Hepatocyte (in vitro differentiated cells): ENCODE measurements at regions not wholly inside any gene's neighbourhood (a gene's known extent, or its start where the extent isn't known, plus 50 kb on each side); places are given as distances from the start of the nearest gene placed in this dataset.
A peak's percentile ranks its signal among the peaks of the same experiment; 100 is the strongest.

Source experiments
- DNase-seq: peaks from one replicate; pipeline ENCODE4 v3.0.0-alpha.2; 2016; ENCODE audit warnings: low spot score
- H2AFZ ChIP-seq: fragments of 200-600 bp; sonication (generic); 2 replicates; pipeline ENCODE4 v1.6.0; 2016; ENCODE audit warnings: antibody characterized with exemption, mild to moderate bottlenecking
- H3K27ac ChIP-seq: fragments of 200-600 bp; sonication (generic); 2 replicates; pipeline ENCODE4 v1.5.1; 2016; ENCODE audit warnings: mild to moderate bottlenecking
- H3K27me3 ChIP-seq: fragments of 200-600 bp; sonication (generic); 2 replicates; pipeline ENCODE4 v1.6.1; 2016
- H3K36me3 ChIP-seq: fragments of 200-600 bp; sonication (generic); replicated peaks from 2 replicates; pipeline ENCODE4 v1.5.1; 2016; ENCODE audit warnings: low read depth; ENCODE audit not compliant: insufficient read depth
- H3K4me1 ChIP-seq: fragments of 200-600 bp; sonication (generic); 2 replicates; pipeline ENCODE4 v1.5.1; 2016; ENCODE audit warnings: mild to moderate bottlenecking, moderate library complexity; ENCODE audit not compliant: insufficient read depth
- H3K4me2 ChIP-seq: fragments of 200-600 bp; sonication (generic); 2 replicates; pipeline ENCODE4 v1.6.0; 2016
- H3K4me3 ChIP-seq: fragments of 200-600 bp; sonication (generic); 2 replicates; pipeline ENCODE4 v1.5.1; 2016; ENCODE audit warnings: mild to moderate bottlenecking
- H3K79me2 ChIP-seq: fragments of 200-600 bp; sonication (generic); 2 replicates; pipeline ENCODE4 v1.6.0; 2017; ENCODE audit warnings: mild to moderate bottlenecking
- H3K9me2 ChIP-seq: fragments of 200-600 bp; sonication (generic); replicated peaks from 2 replicates; pipeline ENCODE4 v1.6.0; 2017; ENCODE audit warnings: mild to moderate bottlenecking; ENCODE audit not compliant: insufficient read depth
- H3K9me3 ChIP-seq: fragments of 200-600 bp; sonication (generic); 2 replicates; pipeline ENCODE4 v1.5.1; 2016; ENCODE audit warnings: low read depth, mild to moderate bottlenecking
- H4K20me1 ChIP-seq: fragments of 200-600 bp; sonication (generic); 2 replicates; pipeline ENCODE4 v1.6.0; 2016; ENCODE audit warnings: mild to moderate bottlenecking; ENCODE audit not compliant: insufficient read depth, poor library complexity, severe bottlenecking
- CTCF ChIP-seq: fragments of 200-600 bp; sonication (generic); IDR thresholded peaks from 2 replicates; pipeline ENCODE4 v1.5.1; 2016; ENCODE audit warnings: antibody characterized with exemption, mild to moderate bottlenecking; ENCODE audit not compliant: poor library complexity
- EZH2 ChIP-seq: fragments of 200-600 bp; sonication (generic); IDR thresholded peaks from 2 replicates; pipeline ENCODE4 v1.6.1; 2016; ENCODE audit warnings: antibody characterized with exemption, mild to moderate bottlenecking, borderline replicate concordance
- EZH2phosphoT487 ChIP-seq: fragments of 200-600 bp; sonication (generic); IDR thresholded peaks from one replicate; pipeline ENCODE4 v1.6.1; 2018; ENCODE audit warnings: antibody characterized with exemption, mild to moderate bottlenecking, low read depth, moderate library complexity; ENCODE audit not compliant: unreplicated experiment, severe bottlenecking
- WGBS: methylation state at CpG from one replicate; pipeline ENCODE4 v1.1.6; 2016; ENCODE audit warnings: low lambda C conversion rate; ENCODE audit errors: missing lambda C conversion rate; 5-methylcytosine and 5-hydroxymethylcytosine counted together

- 54% methylated on average over 2 of the region's 2 CpGs for WGBS
- Histone ChIP-seq H3K4me1 (no peaks in the 10 kb centered on the region), H3K9me2 (no peaks in the 10 kb centered on the region), H2AFZ (no peak overlapping the region), H3K36me3 (no peaks in the 10 kb centered on the region), H3K4me2 (no peak overlapping the region), H3K9me3 (no peaks in the 10 kb centered on the region), H3K27me3 (no peaks in the 10 kb centered on the region), H3K4me3 (no peak overlapping the region), H3K27ac (peak overlapping the region; percentile 31), H4K20me1 (no peaks in the 10 kb centered on the region), H3K79me2 (no peaks in the 10 kb centered on the region)
- TF ChIP-seq EZH2 (no peak), CTCF (no peak), EZH2phosphoT487 (no peak)
- peak; percentile 13 for DNase-seq
Measured at GRCh38 chrX:11953615-11954014, 184.7 kb upstream of the FRMPD4 start.

GRCh38 chrX:11954176-11954575, 184.1 kb upstream of the FRMPD4 start:
- TF ChIP-seq EZH2phosphoT487 = no peak
- no peak for TF ChIP-seq EZH2
- no peak for TF ChIP-seq CTCF
- H3K4me3 ChIP-seq = no peak overlapping the region
- H2AFZ ChIP-seq = no peak overlapping the region
- no peaks in the 10 kb centered on the region for H3K9me3 ChIP-seq
- no peak overlapping the region for H3K4me2 ChIP-seq
- 76% methylated on average over 3 of the region's 3 CpGs for WGBS
- H3K36me3 ChIP-seq = no peaks in the 10 kb centered on the region
- H3K4me1 ChIP-seq = no peaks in the 10 kb centered on the region
- DNase-seq = no peak
- H3K27ac ChIP-seq = no peak overlapping the region
- no peaks in the 10 kb centered on the region for H3K79me2 ChIP-seq
- H4K20me1 ChIP-seq = no peaks in the 10 kb centered on the region
- no peaks in the 10 kb centered on the region for H3K27me3 ChIP-seq
- H3K9me2 ChIP-seq = no peaks in the 10 kb centered on the region

- WGBS = 84% methylated on average over 4 of the region's 4 CpGs
Measured at GRCh38 chrX:11960031-11960430, 178.2 kb upstream of the FRMPD4 start.

More at GRCh38 chrX:11960031-11960430, 178.2 kb upstream of the FRMPD4 start:
- H3K27me3 ChIP-seq = no peaks in the 10 kb centered on the region
- no peak overlapping the region for H3K4me3 ChIP-seq
- no peaks in the 10 kb centered on the region for H3K9me3 ChIP-seq
- no peak for TF ChIP-seq EZH2phosphoT487
- no peak for TF ChIP-seq EZH2
- TF ChIP-seq CTCF = no peak
- H3K79me2 ChIP-seq = no peaks in the 10 kb centered on the region
- no peak for DNase-seq
- no peaks in the 10 kb centered on the region for H3K4me1 ChIP-seq
- no peak overlapping the region for H3K27ac ChIP-seq
- no peak overlapping the region for H2AFZ ChIP-seq
- no peaks in the 10 kb centered on the region for H3K9me2 ChIP-seq
- no peaks in the 10 kb centered on the region for H4K20me1 ChIP-seq
- H3K36me3 ChIP-seq = no peaks in the 10 kb centered on the region
- no peak overlapping the region for H3K4me2 ChIP-seq
